Activated T-cell treated with anti-CD3 and anti-CD28 coated beads, Interleukin-2, amount 50 U/mL, for 4 hours (primary cell): ENCODE measurements at regions not wholly inside any gene's neighbourhood (a gene's known extent, or its start where the extent isn't known, plus 50 kb on each side); places are given as distances from the start of the nearest gene placed in this dataset.

ENCODE experiments used
- ATAC-seq, 2 donors: fragments of 200-7000 bp; cut with Tn5 transposase; one replicate each; pipeline ENCODE4 v1.10.0; 2021
- DNase-seq: peaks from one replicate; pipeline ENCODE4 v3.0.0-alpha.2; 2020
- H3K27me3 Mint-ChIP-seq: one replicate; pipeline ENCODE4 v1.8.0; 2021; ENCODE audit warnings: low read depth, mixed read lengths
- H3K36me3 Mint-ChIP-seq: one replicate; pipeline ENCODE4 v1.8.0; 2022; ENCODE audit warnings: mixed read lengths; ENCODE audit not compliant: insufficient read depth
- H3K4me1 Mint-ChIP-seq: one replicate; pipeline ENCODE4 v1.8.0; 2021; ENCODE audit warnings: low read depth, mixed read lengths
- H3K4me3 Mint-ChIP-seq: one replicate; pipeline ENCODE4 v1.8.0; 2021; ENCODE audit warnings: mild to moderate bottlenecking, moderate library complexity, mixed read lengths
- H3K9me3 Mint-ChIP-seq: one replicate; pipeline ENCODE4 v1.8.0; 2021; ENCODE audit warnings: mixed read lengths

DNA sequence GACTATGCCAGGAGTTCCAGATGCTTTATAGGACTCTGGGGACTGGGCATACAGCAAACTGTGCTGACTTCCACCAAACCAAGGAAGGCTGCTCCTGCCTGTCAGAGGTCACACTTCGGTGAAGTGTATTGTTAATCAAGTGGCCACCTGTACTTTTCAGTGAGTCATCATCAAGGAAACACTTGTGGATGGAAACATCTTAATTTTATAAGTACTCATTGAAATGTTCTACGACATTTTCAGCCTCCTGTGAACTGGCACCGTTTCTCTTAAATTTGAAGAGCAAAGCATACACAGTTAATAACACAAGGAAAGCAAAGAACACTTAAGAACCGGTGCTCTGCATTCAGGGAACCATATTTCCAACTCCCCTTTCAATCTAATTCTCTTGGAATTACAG lies 801.7 kb upstream of the DPPA4 start:
- H3K9me3 Mint-ChIP-seq, result peaks cover 8% of the 10 kb centered on the region
- H3K36me3 Mint-ChIP-seq, result no peaks in the 10 kb centered on the region
- no peaks in the 10 kb centered on the region for H3K27me3 Mint-ChIP-seq
- H3K4me1 Mint-ChIP-seq, result no peaks in the 10 kb centered on the region
- DNase-seq (no peak), ATAC-seq (no peak)
- H3K4me3 Mint-ChIP-seq, result no peak overlapping the region

DNA sequence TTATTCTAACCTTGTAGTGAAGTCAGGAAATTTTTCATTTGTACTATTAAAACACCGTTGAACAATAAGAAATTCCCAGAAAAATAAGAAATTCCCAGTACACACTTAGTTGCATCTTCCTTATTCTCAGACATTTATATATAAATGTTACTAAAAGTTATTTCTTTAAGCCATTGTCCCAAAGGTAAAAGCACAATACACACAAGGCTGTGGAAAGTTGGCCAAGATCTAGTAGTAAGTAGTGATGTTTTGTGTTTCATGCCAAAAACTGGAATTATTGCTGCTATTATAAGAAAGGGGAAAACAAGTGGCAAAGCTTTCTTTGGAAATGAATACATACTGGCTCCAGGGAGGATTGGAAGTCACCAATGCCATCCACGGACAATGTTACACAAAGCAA lies 802.5 kb upstream of the DPPA4 start:
- Mint-ChIP-seq H3K4me1 (no peaks in the 10 kb centered on the region), H3K36me3 (no peaks in the 10 kb centered on the region), H3K9me3 (peaks cover 8% of the 10 kb centered on the region), H3K4me3 (no peak overlapping the region), H3K27me3 (no peaks in the 10 kb centered on the region)
- DNase-seq (no peak), ATAC-seq (no peak)

DNA sequence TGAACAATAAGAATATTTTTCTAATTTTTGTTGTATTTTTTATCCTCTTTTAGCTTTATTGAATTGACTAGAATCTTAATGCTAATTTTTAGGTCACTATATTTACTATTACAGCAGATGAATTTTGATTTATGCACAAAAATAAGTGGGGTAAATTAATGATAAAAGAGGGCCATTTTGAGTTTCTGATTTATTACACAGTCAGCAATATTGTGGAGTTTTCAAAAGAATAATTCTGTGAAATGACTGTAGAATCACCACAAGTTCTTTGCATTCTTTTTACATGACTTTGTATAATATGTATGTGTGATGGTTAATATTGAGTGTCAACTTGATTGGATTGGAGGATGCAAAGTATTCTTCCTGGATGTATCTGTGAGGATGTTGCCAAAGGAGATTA lies 812.4 kb upstream of the DPPA4 start:
- Mint-ChIP-seq H3K9me3 (no peaks in the 10 kb centered on the region), H3K4me1 (no peaks in the 10 kb centered on the region), H3K4me3 (no peak overlapping the region), H3K27me3 (no peaks in the 10 kb centered on the region), H3K36me3 (no peaks in the 10 kb centered on the region)
- no peak for DNase-seq
- no peak for ATAC-seq

DNA sequence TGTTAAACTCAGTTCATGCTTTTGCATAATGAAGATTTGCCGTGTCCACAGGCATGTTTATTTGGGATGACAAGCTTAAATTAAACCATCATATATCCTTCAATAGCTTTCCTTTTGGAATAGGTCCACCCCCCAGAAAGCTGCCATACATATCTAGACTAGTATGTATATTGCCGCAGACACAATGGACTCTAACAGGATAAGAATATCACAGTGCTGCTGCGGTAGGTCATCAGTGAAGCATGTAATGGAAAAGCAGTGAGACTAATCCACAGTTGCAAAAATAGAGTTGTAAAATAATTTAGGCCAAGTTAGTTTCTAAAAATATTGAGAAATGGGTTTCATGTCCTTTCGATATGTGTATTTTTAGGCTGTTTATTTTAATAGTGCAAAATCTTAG lies 819.9 kb upstream of the DPPA4 start:
- DNase-seq, result no peak
- ATAC-seq, result no peak
- H3K36me3 Mint-ChIP-seq, result no peaks in the 10 kb centered on the region
- no peaks in the 10 kb centered on the region for H3K27me3 Mint-ChIP-seq
- no peak overlapping the region for H3K4me3 Mint-ChIP-seq
- H3K4me1 Mint-ChIP-seq, result no peaks in the 10 kb centered on the region
- no peaks in the 10 kb centered on the region for H3K9me3 Mint-ChIP-seq

DNA sequence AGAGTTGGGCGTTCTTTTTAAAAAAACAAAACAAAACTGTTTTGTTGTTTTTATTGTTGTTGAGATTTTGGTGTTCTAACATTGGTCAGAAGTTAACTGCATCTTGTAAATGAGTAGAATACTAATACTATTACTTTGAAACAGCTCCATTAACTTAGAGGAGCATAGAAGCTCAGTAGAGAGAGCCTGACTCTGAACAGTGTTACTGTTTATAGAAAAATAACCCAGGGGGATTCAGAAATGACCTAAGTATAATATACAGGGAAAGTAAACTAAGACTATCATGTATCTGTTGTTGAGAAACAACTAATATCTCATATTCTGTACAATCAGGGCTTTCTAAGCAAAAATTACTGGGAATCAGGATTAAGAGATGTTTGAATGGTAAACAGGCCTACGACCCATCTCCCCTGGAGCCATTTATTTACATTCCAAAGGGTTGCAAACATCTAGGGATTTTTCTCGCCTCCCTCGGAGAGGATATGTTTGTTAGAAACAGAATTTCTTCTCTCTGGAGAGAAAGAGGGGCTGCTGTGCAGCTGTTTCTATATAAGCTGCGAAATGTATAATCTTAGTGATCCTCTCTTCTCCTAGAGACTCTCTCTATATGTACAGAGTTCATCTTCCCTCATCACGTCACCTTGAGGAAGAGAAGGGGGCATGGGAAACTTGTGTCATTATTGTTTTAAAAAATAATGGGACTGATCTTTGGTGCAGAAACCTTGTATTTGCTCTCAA lies 827.5 kb upstream of the DPPA4 start:
- Mint-ChIP-seq H3K9me3 (no peaks in the 10 kb centered on the region), H3K27me3 (peaks cover 1% of the 10 kb centered on the region), H3K4me3 (no peak overlapping the region), H3K36me3 (no peaks in the 10 kb centered on the region), H3K4me1 (peaks cover 2% of the 10 kb centered on the region)
- DNase-seq, result no peak
- no peak for ATAC-seq

DNA sequence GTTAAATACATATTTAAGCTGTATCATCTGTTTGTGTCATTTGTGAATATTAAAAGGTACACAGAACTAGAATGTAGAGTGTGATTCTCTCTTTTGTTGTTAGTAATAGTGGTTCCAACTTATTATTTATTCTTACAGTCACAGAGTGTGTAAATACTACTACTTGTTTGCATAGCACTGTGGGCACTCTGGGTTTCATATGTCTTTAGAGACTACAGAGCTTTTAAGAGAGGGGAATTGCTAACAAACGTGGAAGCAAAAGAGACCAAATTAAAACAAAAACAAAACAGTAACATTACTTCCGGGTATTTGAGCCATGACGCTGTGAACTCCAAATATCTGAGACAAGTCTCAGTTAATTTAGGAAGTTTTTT lies 828.0 kb upstream of the DPPA4 start:
- H3K4me1 Mint-ChIP-seq, result peaks cover 2% of the 10 kb centered on the region
- ATAC-seq (no peak), DNase-seq (no peak)
- H3K4me3 Mint-ChIP-seq, result no peak overlapping the region
- no peaks in the 10 kb centered on the region for H3K36me3 Mint-ChIP-seq
- peaks cover 1% of the 10 kb centered on the region for H3K27me3 Mint-ChIP-seq
- H3K9me3 Mint-ChIP-seq, result no peaks in the 10 kb centered on the region

DNA sequence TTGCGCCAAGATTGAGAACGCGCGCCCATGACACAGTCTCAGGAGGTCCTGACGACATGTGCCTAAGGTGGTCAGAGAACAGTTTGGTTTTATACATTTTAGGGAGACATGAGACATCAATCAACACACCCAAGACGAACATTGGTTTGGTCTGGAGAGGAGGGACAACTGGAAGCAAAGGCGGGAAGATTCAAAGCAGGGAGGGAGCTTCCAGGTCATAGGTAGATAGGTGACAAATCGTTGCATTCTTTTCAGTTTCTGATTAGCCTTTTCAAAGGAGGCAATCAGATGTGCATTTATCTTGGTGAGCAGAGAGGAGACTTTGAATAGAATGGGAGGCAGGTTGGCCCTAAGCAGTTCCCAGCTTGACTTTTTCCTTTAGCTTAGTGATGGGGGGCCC lies 828.4 kb upstream of the DPPA4 start:
- Mint-ChIP-seq H3K4me3 (no peak overlapping the region), H3K4me1 (peaks cover 2% of the 10 kb centered on the region), H3K9me3 (no peaks in the 10 kb centered on the region), H3K36me3 (no peaks in the 10 kb centered on the region), H3K27me3 (peaks cover 1% of the 10 kb centered on the region)
- DNase-seq (no peak), ATAC-seq (no peak)

DNA sequence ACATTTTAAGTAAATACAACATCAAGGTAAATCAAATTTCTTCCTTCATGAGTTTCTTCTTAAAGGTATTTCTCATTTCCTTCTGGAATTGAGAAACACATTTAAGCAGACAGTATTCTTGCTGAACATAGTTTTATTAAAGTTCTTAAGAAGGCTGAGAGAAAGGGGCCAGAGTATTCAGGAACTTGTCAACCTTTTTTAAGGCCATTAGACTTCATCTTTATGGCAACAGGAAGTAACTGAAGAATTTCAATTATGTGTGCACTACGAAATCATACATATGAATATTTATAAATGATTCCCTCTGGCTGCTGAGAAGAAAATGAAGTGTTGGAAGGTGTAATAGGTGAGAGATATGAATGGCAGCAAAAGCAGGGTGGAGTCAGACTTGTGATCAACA lies 829.4 kb upstream of the DPPA4 start:
- ATAC-seq (no peak), DNase-seq (no peak)
- Mint-ChIP-seq H3K27me3 (peaks cover 1% of the 10 kb centered on the region), H3K4me3 (no peak overlapping the region), H3K4me1 (peaks cover 2% of the 10 kb centered on the region), H3K36me3 (no peaks in the 10 kb centered on the region), H3K9me3 (no peaks in the 10 kb centered on the region)

DNA sequence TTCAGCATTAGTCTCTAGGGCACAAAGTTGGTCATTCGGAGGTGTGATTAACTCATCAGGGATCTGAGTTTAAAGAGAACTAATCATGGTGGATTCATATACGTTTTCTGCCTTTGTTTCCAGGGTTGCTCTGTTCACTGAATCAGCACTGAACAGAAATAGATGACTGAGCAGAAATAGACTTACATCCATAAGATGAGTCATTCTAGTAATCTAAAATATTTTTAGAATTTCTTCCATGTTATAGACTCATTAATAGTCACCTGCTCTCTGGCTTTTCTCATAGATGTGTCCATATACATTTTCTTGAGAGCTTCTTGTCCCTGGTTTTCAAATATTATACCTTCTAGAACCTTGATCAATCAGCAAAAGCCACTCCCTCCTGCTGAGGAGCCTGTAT lies 837.6 kb upstream of the DPPA4 start:
- Mint-ChIP-seq H3K4me3 (no peak overlapping the region), H3K9me3 (no peaks in the 10 kb centered on the region), H3K27me3 (no peaks in the 10 kb centered on the region), H3K4me1 (no peaks in the 10 kb centered on the region), H3K36me3 (no peaks in the 10 kb centered on the region)
- ATAC-seq, result no peak
- no peak for DNase-seq

DNA sequence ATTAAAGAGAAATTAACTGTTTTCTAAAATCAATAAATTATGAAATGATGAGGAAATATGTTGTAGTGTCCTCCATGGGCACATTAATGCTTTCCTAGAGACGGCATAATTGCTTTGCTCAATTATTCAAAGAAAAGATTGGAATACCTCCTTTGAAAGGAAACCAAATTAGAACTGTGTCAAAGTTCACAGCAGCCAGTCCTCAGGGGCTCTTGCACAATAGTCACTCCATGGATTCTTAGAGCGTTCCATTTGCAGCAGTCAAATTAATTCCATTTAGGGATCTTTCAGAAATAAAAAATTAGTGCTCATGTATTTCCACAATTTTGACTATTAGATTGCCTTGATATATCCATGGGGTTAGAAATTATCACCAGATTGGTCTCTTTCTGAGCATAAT lies 841.6 kb upstream of the DPPA4 start:
- no peaks in the 10 kb centered on the region for H3K36me3 Mint-ChIP-seq
- ATAC-seq, result no peak
- peaks cover 2% of the 10 kb centered on the region for H3K27me3 Mint-ChIP-seq
- no peak overlapping the region for H3K4me3 Mint-ChIP-seq
- no peak for DNase-seq
- no peaks in the 10 kb centered on the region for H3K4me1 Mint-ChIP-seq
- no peaks in the 10 kb centered on the region for H3K9me3 Mint-ChIP-seq

DNA sequence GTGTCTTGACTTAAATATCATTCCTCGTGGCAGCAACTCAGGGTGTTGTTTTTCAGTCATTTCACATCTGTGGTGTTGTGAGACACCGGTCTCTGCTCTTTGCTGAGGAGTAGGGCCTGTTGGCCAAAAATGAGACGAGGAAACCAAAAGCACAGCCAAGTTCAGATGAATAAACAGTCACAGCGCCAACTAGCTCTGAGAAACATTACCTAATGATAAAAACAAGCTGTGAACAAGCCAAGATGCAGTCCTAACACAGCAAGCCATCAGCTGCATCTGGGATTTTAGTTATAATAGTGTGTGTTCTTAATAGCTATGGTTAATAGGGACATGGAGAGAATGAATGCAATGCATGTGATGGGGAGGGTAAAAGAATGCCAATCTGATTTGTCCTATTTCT lies 843.4 kb upstream of the DPPA4 start:
- H3K4me3 Mint-ChIP-seq, result no peak overlapping the region
- no peaks in the 10 kb centered on the region for H3K36me3 Mint-ChIP-seq
- DNase-seq (no peak), ATAC-seq (no peak)
- H3K4me1 Mint-ChIP-seq, result no peaks in the 10 kb centered on the region
- H3K27me3 Mint-ChIP-seq, result peaks cover 2% of the 10 kb centered on the region
- H3K9me3 Mint-ChIP-seq, result no peaks in the 10 kb centered on the region

DNA sequence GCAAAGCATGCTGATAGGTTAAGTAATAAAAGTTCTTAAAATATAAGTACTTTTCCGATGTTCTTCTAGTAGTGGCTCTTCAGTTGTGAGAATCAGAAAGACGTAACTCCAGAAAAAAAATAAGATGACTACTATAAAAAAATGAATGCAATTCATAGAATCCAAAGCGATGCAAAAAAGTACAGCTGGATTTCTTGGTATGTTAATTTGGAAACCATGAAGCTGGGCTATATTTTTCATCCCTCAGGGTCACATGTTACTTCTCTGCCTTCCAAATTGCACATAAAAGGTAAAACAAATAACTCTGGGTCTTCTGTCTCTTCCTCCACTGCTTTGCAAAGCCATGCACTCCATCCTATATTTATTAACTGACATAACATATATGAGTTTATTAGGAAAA lies 843.9 kb upstream of the DPPA4 start:
- Mint-ChIP-seq H3K27me3 (peaks cover 2% of the 10 kb centered on the region), H3K36me3 (no peaks in the 10 kb centered on the region), H3K4me1 (no peaks in the 10 kb centered on the region), H3K9me3 (no peaks in the 10 kb centered on the region), H3K4me3 (no peak overlapping the region)
- DNase-seq, result no peak
- ATAC-seq, result no peak

DNA sequence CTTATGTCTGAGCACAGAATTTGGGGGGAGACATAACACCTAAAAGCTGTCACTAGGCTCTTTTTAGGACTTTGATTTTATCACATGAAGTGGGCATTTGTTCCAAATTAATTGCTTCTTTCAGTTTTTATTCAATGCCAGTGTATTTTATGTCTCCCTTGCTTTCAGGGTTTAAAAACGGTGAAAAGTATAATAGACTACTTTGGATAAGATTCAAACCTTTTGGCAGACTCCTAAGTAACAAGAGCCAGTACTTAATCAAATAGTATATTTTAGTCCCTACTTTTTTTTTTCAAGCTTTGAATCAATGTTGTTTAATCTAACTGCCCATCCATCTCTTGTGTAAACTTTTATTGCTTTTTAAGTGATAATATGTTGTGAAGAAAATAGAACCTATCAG lies 847.2 kb upstream of the DPPA4 start:
- DNase-seq (no peak), ATAC-seq (no peak)
- H3K9me3 Mint-ChIP-seq, result no peaks in the 10 kb centered on the region
- no peaks in the 10 kb centered on the region for H3K36me3 Mint-ChIP-seq
- H3K27me3 Mint-ChIP-seq, result peaks cover 2% of the 10 kb centered on the region
- H3K4me3 Mint-ChIP-seq, result no peak overlapping the region
- no peaks in the 10 kb centered on the region for H3K4me1 Mint-ChIP-seq

DNA sequence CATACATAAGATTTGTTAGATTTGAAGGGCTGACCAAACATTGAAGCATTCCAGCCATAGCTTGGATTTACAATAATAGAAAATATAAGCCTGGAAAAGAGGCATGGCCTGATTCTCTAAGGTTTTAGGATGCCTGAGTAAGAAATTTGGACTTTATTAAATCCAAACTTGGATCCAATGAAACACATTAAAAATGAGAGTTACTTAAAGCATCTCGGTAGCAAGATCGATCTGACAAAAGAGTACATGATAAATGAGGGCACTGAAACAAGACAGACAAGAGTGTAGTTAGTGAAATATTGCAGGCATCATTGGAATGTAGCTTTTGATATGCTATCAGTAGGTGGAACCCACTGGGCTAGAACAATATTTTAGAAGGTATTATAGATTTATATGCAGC lies 855.7 kb upstream of the DPPA4 start:
- Mint-ChIP-seq H3K4me3 (no peak overlapping the region), H3K4me1 (no peaks in the 10 kb centered on the region), H3K9me3 (no peaks in the 10 kb centered on the region), H3K27me3 (no peaks in the 10 kb centered on the region), H3K36me3 (no peaks in the 10 kb centered on the region)
- no peak for ATAC-seq
- DNase-seq, result no peak

DNA sequence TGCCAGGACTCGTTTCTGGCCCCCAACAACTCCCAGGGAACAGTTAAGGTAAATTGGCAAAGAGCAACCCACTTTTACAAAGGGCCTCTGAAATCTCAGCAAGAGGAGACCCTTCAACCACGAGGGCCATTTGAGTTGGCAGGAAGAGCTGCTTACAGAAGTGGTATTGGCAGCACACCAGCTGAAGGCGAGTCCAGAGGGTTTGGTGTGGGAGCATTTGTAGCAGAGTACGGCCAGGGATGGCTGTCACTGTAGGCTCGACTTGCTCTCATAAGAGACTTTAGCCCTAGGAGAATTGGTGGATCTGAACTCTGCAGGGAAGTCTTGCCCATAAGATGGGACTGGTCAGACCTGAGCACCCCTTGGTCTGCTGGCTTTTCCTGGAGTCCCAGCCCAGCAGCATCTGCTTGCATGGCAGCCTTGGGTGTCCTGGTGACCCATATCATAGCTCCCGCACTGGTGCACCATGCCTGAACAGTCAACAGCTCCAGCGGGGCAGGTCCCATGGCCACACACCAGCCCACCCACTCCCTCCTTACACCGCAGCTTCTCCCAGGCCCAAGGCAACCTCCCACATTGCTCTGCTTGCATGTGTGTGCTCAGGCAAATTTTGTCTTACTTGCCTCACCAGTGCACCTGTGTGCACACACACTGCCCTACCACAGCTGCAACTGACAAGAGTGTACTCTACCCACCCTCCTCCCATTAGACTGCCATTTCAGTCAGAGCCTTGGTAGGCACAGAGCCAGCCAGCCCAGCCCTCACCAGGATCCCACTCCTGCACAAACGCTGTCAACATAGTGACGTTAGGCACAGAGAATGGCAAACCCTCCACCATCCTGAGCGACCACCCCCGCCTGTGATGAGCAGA lies 861.6 kb upstream of the DPPA4 start:
- no peaks in the 10 kb centered on the region for H3K36me3 Mint-ChIP-seq
- peaks cover 4% of the 10 kb centered on the region for H3K9me3 Mint-ChIP-seq
- H3K4me1 Mint-ChIP-seq, result no peaks in the 10 kb centered on the region
- no peaks in the 10 kb centered on the region for H3K27me3 Mint-ChIP-seq
- DNase-seq, result no peak
- no peak overlapping the region for H3K4me3 Mint-ChIP-seq
- ATAC-seq, result no peak
